Cardiac muscle cell (in vitro differentiated cells and primary cell): ENCODE measurements at regions not wholly inside any gene's neighbourhood (a gene's known extent, or its start where the extent isn't known, plus 50 kb on each side); places are given as distances from the start of the nearest gene placed in this dataset.

Source experiments
- DNase-seq, 2 donors: peaks; one replicate each; pipeline versions ENCODE4 v3.0.0 to v3.0.0-alpha.2; 2010 to 2017; ENCODE audit warnings: low read depth in 1 of 2, low spot score in 1 of 2
- H3K27ac ChIP-seq: fragments of 200-600 bp; sonication (generic); 2 replicates; pipeline ENCODE4 v1.5.1; 2016
- H3K27me3 ChIP-seq: fragments of 200-600 bp; sonication (generic); 2 replicates; pipeline ENCODE4 v1.6.0; 2016; ENCODE audit warnings: control low read depth
- H3K36me3 ChIP-seq: fragments of 200-600 bp; sonication (generic); 2 replicates; pipeline ENCODE4 v1.5.1; 2016; ENCODE audit warnings: control low read depth
- H3K4me1 ChIP-seq: fragments of 200-600 bp; sonication (generic); 2 replicates; pipeline ENCODE4 v1.8.1; 2017; ENCODE audit warnings: low read depth, mild to moderate bottlenecking, mixed run types
- H3K4me3 ChIP-seq: fragments of 200-600 bp; sonication (generic); 2 replicates; pipeline ENCODE4 v1.5.1; 2016; ENCODE audit warnings: mild to moderate bottlenecking
- H3K9me3 ChIP-seq: fragments of 200-600 bp; sonication (generic); 2 replicates; pipeline ENCODE4 v1.5.1; 2017; ENCODE audit warnings: low read depth, mild to moderate bottlenecking, control low read depth
- TF ChIP-seq, protein P1 (sequence below): IDR thresholded peaks from 2 replicates; pipeline ENCODE4 v1.5.1; 2012; ENCODE audit warnings: low read depth, mild to moderate bottlenecking, low read length

DNA sequence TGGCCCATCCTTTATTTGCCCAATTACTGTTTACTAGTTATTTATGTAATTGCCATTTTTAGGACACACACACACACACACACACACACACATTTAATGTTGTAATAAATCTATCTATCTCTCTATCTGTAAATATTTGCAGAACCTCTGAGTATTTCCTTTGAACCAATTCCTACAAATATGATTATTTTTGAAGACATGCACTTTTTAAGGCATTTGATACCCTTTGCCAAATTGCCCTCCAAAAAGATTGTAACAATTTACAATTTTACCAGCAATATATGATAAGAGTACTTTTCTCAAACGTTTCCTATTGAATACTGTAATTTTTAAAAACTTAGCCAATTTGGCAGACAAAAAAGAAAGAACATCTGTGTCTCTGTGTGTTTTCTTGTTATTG is 143.8 kb upstream of the FOXF1 start:
- TF ChIP-seq, protein P1, sequence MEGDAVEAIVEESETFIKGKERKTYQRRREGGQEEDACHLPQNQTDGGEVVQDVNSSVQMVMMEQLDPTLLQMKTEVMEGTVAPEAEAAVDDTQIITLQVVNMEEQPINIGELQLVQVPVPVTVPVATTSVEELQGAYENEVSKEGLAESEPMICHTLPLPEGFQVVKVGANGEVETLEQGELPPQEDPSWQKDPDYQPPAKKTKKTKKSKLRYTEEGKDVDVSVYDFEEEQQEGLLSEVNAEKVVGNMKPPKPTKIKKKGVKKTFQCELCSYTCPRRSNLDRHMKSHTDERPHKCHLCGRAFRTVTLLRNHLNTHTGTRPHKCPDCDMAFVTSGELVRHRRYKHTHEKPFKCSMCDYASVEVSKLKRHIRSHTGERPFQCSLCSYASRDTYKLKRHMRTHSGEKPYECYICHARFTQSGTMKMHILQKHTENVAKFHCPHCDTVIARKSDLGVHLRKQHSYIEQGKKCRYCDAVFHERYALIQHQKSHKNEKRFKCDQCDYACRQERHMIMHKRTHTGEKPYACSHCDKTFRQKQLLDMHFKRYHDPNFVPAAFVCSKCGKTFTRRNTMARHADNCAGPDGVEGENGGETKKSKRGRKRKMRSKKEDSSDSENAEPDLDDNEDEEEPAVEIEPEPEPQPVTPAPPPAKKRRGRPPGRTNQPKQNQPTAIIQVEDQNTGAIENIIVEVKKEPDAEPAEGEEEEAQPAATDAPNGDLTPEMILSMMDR = no peak
- Histone ChIP-seq H3K27me3 (no peaks in the 10 kb centered on the region), H3K36me3 (no peaks in the 10 kb centered on the region), H3K9me3 (no peaks in the 10 kb centered on the region), H3K27ac (no peak overlapping the region), H3K4me1 (peaks cover 30% of the 10 kb centered on the region), H3K4me3 (no peak overlapping the region)
- DNase-seq = no peak

GRCh38 chr16:86367291-86368072 is 142.8 kb upstream of the FOXF1 start:
- Histone ChIP-seq H3K27me3 (no peaks in the 10 kb centered on the region), H3K27ac (no peak overlapping the region), H3K9me3 (no peaks in the 10 kb centered on the region), H3K4me3 (no peak overlapping the region), H3K36me3 (no peaks in the 10 kb centered on the region), H3K4me1 (peaks cover 29% of the 10 kb centered on the region)
- TF ChIP-seq, protein P1 = no peak
- no peak for DNase-seq

GRCh38 chr16:86368261-86368660 is 142.1 kb upstream of the FOXF1 start:
- DNase-seq = no peak
- Histone ChIP-seq H3K36me3 (no peaks in the 10 kb centered on the region), H3K4me1 (peaks cover 21% of the 10 kb centered on the region), H3K27ac (no peak overlapping the region), H3K9me3 (no peaks in the 10 kb centered on the region), H3K4me3 (no peak overlapping the region), H3K27me3 (no peaks in the 10 kb centered on the region)
- TF ChIP-seq, protein P1 = no peak

GRCh38 chr16:86370062-86370461 is 140.3 kb upstream of the FOXF1 start:
- Histone ChIP-seq H3K36me3 (no peaks in the 10 kb centered on the region), H3K4me3 (no peak overlapping the region), H3K27ac (no peak overlapping the region), H3K4me1 (peaks cover 10% of the 10 kb centered on the region), H3K9me3 (no peaks in the 10 kb centered on the region), H3K27me3 (no peaks in the 10 kb centered on the region)
- TF ChIP-seq, protein P1 = no peak
- no peak for DNase-seq

- no peaks in the 10 kb centered on the region for H3K9me3 ChIP-seq
- H3K4me3 ChIP-seq = no peak overlapping the region
- H3K27me3 ChIP-seq = no peaks in the 10 kb centered on the region
- H3K36me3 ChIP-seq = no peaks in the 10 kb centered on the region
- no peak for DNase-seq
- H3K4me1 ChIP-seq = peaks cover 10% of the 10 kb centered on the region
- TF ChIP-seq, protein P1 = no peak
- no peak overlapping the region for H3K27ac ChIP-seq
Observed at GRCh38 chr16:86371083-86371803, 139.1 kb upstream of the FOXF1 start.
